ENCODE measurements at regions not wholly inside any gene's neighbourhood (a gene's known extent, or its start where the extent isn't known, plus 50 kb on each side); places are given as distances from the start of the nearest gene placed in this dataset.
"Not testable (repeated sequence)": the region's sequence is repeated elsewhere in the genome, so short reads cannot be mapped to it uniquely, and the experiment has no call there.

DNA sequence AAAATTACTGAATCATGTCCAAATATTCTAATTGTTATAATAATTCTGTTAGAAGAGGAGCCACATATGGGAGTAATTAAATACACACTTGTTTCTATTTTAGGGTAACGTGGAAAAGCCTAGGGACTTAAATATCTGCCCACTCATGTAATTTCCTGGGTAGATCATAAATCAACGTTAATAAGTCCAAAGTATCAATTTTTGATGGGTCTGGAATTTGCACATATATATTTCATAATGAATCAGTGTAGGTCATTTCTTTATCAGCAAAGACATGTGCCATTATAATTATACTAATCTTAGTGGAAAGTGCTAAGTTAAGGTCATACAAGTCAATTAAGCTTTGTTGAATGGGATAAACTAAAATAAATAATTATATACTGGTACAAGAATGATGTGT, 346.2 kb downstream of the ZBBX start:
- TF ChIP-seq CTCF (IDR thresholded peaks at IDR 0.05) = no peak
- H3K27ac ChIP-seq = no peak overlapping the region
- DNase-seq (ENCODE audit: low spot score) = no peak
- no peaks in the 10 kb centered on the region for H3K36me3 ChIP-seq
- no peaks in the 10 kb centered on the region for H3K9me3 ChIP-seq
- H3K27me3 ChIP-seq (replicated peaks; ENCODE audit: insufficient read depth) = no peaks in the 10 kb centered on the region
- no peak overlapping the region for H3K4me3 ChIP-seq
- no peak for ATAC-seq (ENCODE audit: insufficient number of reproducible peaks, low FRiP score, low read depth)
- H3K4me1 ChIP-seq (ENCODE audit: control insufficient read depth in 1 of 2, low read depth in 2 of 2) = no peaks in the 10 kb centered on the region

GRCh38 chr3:167032267-167032876, 347.7 kb downstream of the ZBBX start:
- ATAC-seq (ENCODE audit: insufficient number of reproducible peaks, low FRiP score, low read depth) (no peak), DNase-seq (ENCODE audit: low spot score) (no peak)
- no peaks in the 10 kb centered on the region for H3K36me3 ChIP-seq
- peak; percentile 18 for TF ChIP-seq CTCF (IDR thresholded peaks at IDR 0.05)
- H3K4me3 ChIP-seq = no peak overlapping the region
- H3K9me3 ChIP-seq = no peaks in the 10 kb centered on the region
- H3K27me3 ChIP-seq (replicated peaks; ENCODE audit: insufficient read depth) = no peaks in the 10 kb centered on the region
- H3K27ac ChIP-seq = no peak overlapping the region
- no peaks in the 10 kb centered on the region for H3K4me1 ChIP-seq (ENCODE audit: control insufficient read depth in 1 of 2, low read depth in 2 of 2)

GRCh38 chr3:167031364-167032049, 348.6 kb downstream of the ZBBX start:
- Histone ChIP-seq H3K27me3 (replicated peaks; ENCODE audit: insufficient read depth) (no peaks in the 10 kb centered on the region), H3K4me3 (no peak overlapping the region), H3K27ac (no peak overlapping the region), H3K9me3 (no peaks in the 10 kb centered on the region), H3K36me3 (no peaks in the 10 kb centered on the region), H3K4me1 (ENCODE audit: control insufficient read depth in 1 of 2, low read depth in 2 of 2) (no peaks in the 10 kb centered on the region)
- DNase-seq (ENCODE audit: low spot score) (no peak), ATAC-seq (ENCODE audit: insufficient number of reproducible peaks, low FRiP score, low read depth) (no peak)
- no peak for TF ChIP-seq CTCF (IDR thresholded peaks at IDR 0.05)

DNA sequence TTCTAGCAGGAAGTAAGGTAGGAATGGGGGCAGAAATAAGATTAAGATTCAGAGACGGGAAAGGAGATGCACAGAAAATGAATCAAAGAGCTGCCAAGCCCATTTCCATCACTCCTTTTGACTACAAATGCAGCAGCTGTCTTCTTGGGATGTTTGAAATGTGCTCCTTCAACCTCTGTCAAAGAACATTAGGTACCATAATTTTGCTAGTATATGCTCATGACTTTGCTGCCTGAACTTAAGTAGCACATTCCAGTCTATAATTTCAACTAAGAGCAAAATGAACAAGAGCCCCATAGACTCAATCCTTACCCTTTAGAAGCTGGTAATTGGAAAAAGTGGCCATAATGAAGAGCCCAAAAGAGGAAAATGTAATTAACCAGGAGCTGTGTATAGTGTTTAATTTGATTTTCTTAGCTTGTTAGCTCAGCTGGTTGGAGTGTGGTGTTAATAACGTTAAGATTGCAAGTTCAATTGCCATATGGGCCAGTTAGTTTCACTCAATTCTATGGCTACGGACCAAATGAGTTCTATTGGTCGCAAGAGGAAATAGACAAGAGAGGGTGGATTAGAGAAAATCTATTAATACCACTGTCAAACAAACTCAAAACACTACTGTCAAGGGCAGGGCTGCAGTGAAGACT, 349.9 kb downstream of the ZBBX start:
- no peaks in the 10 kb centered on the region for H3K36me3 ChIP-seq
- no peaks in the 10 kb centered on the region for H3K9me3 ChIP-seq
- no peaks in the 10 kb centered on the region for H3K4me1 ChIP-seq (ENCODE audit: control insufficient read depth in 1 of 2, low read depth in 2 of 2)
- no peaks in the 10 kb centered on the region for H3K27me3 ChIP-seq (replicated peaks; ENCODE audit: insufficient read depth)
- no peak overlapping the region for H3K4me3 ChIP-seq
- no peak overlapping the region for H3K27ac ChIP-seq
- no peak for ATAC-seq (ENCODE audit: insufficient number of reproducible peaks, low FRiP score, low read depth)
- TF ChIP-seq CTCF (IDR thresholded peaks at IDR 0.05) = no peak
- no peak for DNase-seq (ENCODE audit: low spot score)

- not testable (repeated sequence) for H3K4me3 ChIP-seq; H3K27me3 ChIP-seq (replicated peaks; ENCODE audit: insufficient read depth); H3K9me3 ChIP-seq; H3K36me3 ChIP-seq; H3K4me1 ChIP-seq (ENCODE audit: control insufficient read depth in 1 of 2, low read depth in 2 of 2); DNase-seq (ENCODE audit: low spot score); ATAC-seq (ENCODE audit: insufficient number of reproducible peaks, low FRiP score, low read depth); H3K27ac ChIP-seq
These were observed 360.6 kb downstream of the ZBBX start for GRCh38 chr3:167019503-167019902.

DNA sequence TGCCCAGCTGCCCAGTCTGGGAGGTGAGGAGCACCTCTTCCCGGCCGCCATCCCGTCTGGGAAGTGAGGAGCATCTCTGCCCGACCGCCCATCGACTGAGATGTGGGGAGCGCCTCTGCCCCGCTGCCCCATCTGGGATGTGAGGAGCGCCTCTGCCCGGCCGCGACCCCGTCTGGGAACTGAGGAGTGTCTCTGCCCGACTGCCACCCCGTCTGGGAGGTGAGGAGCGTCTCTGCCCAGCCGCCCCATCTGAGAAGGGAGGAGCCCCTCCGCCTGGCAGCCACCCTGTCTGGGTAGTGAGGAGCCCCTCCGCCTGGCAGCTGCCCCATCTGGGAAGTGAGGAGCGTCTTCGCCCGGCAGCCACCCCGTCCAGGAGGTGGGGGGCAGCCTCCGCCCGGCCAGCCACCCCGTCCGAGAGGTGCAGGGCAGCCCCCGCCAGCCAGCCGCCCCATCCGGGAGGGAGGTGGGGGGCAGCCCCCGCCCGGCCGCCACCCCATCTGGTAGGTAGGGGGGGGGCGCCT, 361.4 kb downstream of the ZBBX start:
- H3K27ac ChIP-seq; H3K4me3 ChIP-seq; H3K4me1 ChIP-seq (ENCODE audit: control insufficient read depth in 1 of 2, low read depth in 2 of 2); H3K36me3 ChIP-seq; H3K27me3 ChIP-seq (replicated peaks; ENCODE audit: insufficient read depth); H3K9me3 ChIP-seq; ATAC-seq (ENCODE audit: insufficient number of reproducible peaks, low FRiP score, low read depth); DNase-seq (ENCODE audit: low spot score): not testable (repeated sequence)
